ENCODE measurements at regions not wholly inside any gene's neighbourhood (a gene's known extent, or its start where the extent isn't known, plus 50 kb on each side); places are given as distances from the start of the nearest gene placed in this dataset.

DNA sequence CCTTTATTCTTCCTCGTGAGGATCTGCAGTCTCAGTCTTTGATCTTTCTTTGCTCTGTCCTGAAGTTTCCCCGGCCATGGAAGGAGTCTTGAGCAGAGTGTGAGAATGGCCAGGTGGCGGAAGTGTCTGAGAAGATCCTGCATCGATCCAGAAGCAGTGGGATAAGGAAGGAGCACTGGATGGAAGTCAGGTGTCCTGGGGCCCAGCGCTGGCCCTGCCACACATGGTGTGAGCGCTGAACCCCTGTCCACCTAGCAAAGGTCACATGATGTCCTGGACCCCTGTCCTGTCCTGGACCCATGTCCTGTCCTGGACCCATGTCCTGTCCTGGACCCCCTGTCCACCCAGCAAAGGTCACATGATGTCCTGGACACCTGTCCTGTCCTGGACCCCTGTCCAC, 111.8 kb upstream of the MED13L start:
- TF ChIP-seq, protein P1, sequence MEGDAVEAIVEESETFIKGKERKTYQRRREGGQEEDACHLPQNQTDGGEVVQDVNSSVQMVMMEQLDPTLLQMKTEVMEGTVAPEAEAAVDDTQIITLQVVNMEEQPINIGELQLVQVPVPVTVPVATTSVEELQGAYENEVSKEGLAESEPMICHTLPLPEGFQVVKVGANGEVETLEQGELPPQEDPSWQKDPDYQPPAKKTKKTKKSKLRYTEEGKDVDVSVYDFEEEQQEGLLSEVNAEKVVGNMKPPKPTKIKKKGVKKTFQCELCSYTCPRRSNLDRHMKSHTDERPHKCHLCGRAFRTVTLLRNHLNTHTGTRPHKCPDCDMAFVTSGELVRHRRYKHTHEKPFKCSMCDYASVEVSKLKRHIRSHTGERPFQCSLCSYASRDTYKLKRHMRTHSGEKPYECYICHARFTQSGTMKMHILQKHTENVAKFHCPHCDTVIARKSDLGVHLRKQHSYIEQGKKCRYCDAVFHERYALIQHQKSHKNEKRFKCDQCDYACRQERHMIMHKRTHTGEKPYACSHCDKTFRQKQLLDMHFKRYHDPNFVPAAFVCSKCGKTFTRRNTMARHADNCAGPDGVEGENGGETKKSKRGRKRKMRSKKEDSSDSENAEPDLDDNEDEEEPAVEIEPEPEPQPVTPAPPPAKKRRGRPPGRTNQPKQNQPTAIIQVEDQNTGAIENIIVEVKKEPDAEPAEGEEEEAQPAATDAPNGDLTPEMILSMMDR (optimal IDR thresholded peaks at IDR 0.05 in 1 of 3, IDR thresholded peaks at IDR 0.05 in 1 of 3, conservative IDR thresholded peaks at IDR 0.05 in 1 of 3; ENCODE audit: extremely low read depth in 1 of 3, insufficient read depth in 2 of 3, low read length in 3 of 3), result no peak
- TF ChIP-seq EZH2 (IDR thresholded peaks at IDR 0.05; ENCODE audit: low read length), result no peak
